K562 (cell line): ENCODE measurements at regions not wholly inside any gene's neighbourhood (a gene's known extent, or its start where the extent isn't known, plus 50 kb on each side); places are given as distances from the start of the nearest gene placed in this dataset.

Experiments used
- ATAC-seq: fragments of 200-7000 bp; cut with Tn5 transposase; 3 replicates; pipeline ENCODE4 v1.9.1; 2020; ENCODE audit warnings: moderate library complexity
- BruUV-seq: library from RNA; stranded (reverse); fragments of 400-500 nt; replicated peaks from 2 replicates; lab custom pipeline; 2021; lab: Mats Ljungman, UMichigan
- CTCF ChIA-PET: fragments of 300-600 bp; formaldehyde crosslinking; extraction: SDS; loops from one replicate; lab custom pipeline; 2021; ENCODE audit warnings: low intra/inter-chr PET ratio; lab: Yijun Ruan, JAX
- POLR2A ChIA-PET: fragments of 300-600, 350-650 bp; sonication (Branson Sonifier 250); formaldehyde crosslinking; extraction: SDS; loops from one replicate; lab custom pipeline; 2021; ENCODE audit warnings: antibody characterized with exemption, inconsistent platforms; lab: Yijun Ruan, JAX
- DNase-seq, 4 experiments: peaks; one replicate each; pipeline versions ENCODE4 v3.0.0 to v3.0.0-alpha.2; 2011 to 2018; ENCODE audit warnings: low spot score in 3 of 4, mixed read lengths in 3 of 4; ENCODE audit errors: extremely low read depth in 1 of 4
- FAIRE-seq: peaks from 2 replicates; lab custom pipeline; 2011; peaks lifted over from hg19 to GRCh38; lab: Jason Lieb, UNC
- H2AFZ ChIP-seq: 2 replicates; pipeline ENCODE4 v1.6.0; 2011; ENCODE audit warnings: low read depth, low read length, control low read depth, inconsistent platforms
- H3K27ac ChIP-seq: fragments of 200-600 bp; 3 replicates; pipeline ENCODE4 v1.8.0; 2011; ENCODE audit warnings: low read depth, mild to moderate bottlenecking, control low read depth, inconsistent platforms, low read length, moderate library complexity, mixed read lengths; ENCODE audit errors: extremely low read depth
- H3K27me3 ChIP-seq, 2 experiments: fragments of 300-600 bp in 1 of 2; 2 replicates in 1 of 2; 3 replicates in 1 of 2; pipeline versions ENCODE4 v1.6.0 to v1.8.0; 2011; ENCODE audit warnings: inconsistent platforms in 2 of 2, low read length in 2 of 2, mild to moderate bottlenecking in 1 of 2, mixed read lengths in 1 of 2, moderate library complexity in 1 of 2; ENCODE audit not compliant: control insufficient read depth in 2 of 2, insufficient read depth in 2 of 2
- H3K36me3 ChIP-seq: fragments of 300-600 bp; 3 replicates; pipeline ENCODE4 v1.8.0; 2011; ENCODE audit warnings: mild to moderate bottlenecking, low read length, inconsistent platforms; ENCODE audit not compliant: control insufficient read depth, insufficient read depth
- H3K4me1 ChIP-seq, 2 experiments: fragments of 200-600 bp in 1 of 2; replicated peaks in 1 of 2; 2 replicates in 1 of 2; 3 replicates in 1 of 2; pipeline versions ENCODE4 v1.5.1 to v1.8.0; 2011; ENCODE audit warnings: inconsistent platforms in 2 of 2, low read length in 2 of 2, mild to moderate bottlenecking in 1 of 2, mixed read lengths in 1 of 2, moderate library complexity in 1 of 2; ENCODE audit not compliant: control insufficient read depth in 2 of 2, insufficient read depth in 2 of 2
- H3K4me2 ChIP-seq: 2 replicates; pipeline ENCODE4 v1.6.1; 2011; ENCODE audit warnings: low read length, control low read depth, inconsistent platforms, mixed read lengths; ENCODE audit not compliant: insufficient read depth
- H3K4me3 ChIP-seq: fragments of 200-600 bp; sonication (generic), shearing (Covaris generic); 2 replicates; pipeline ENCODE4 v1.5.1; 2016; ENCODE audit warnings: control low read depth, inconsistent platforms
- H3K79me2 ChIP-seq: fragments of 200-600 bp; 3 replicates; pipeline ENCODE4 v1.8.0; 2011; ENCODE audit warnings: low read length, inconsistent platforms; ENCODE audit not compliant: control insufficient read depth, insufficient read depth
- H3K9ac ChIP-seq, 2 experiments: 2 replicates each; pipeline versions ENCODE4 v1.6.0 to v1.6.1; 2011; ENCODE audit warnings: low read depth in 2 of 2, low read length in 2 of 2, control low read depth in 1 of 2, inconsistent platforms in 1 of 2, mild to moderate bottlenecking in 1 of 2, mixed read lengths in 1 of 2; ENCODE audit not compliant: insufficient read depth in 1 of 2
- H3K9me1 ChIP-seq: one replicate; pipeline ENCODE4 v1.6.0; 2011; ENCODE audit warnings: inconsistent platforms, mild to moderate bottlenecking, low read length, moderate library complexity; ENCODE audit not compliant: control insufficient read depth, insufficient read depth
- H3K9me3 ChIP-seq: replicated peaks from 2 replicates; pipeline ENCODE4 v1.5.1; 2011; ENCODE audit warnings: low read depth, low read length, inconsistent platforms; ENCODE audit not compliant: control insufficient read depth, insufficient read depth
- H4K20me1 ChIP-seq: replicated peaks from 2 replicates; pipeline ENCODE4 v1.6.1; 2011; ENCODE audit warnings: low read length, inconsistent platforms, mixed read lengths; ENCODE audit not compliant: control insufficient read depth, insufficient read depth
- COPS2 ChIP-seq: fragments of 450-650 bp; conservative IDR thresholded peaks from 2 replicates; pipeline ENCODE4 v1.6.1; 2016; ENCODE audit warnings: mild to moderate bottlenecking, moderate library complexity
- CREBBP ChIP-seq: IDR thresholded peaks from one replicate; pipeline ENCODE4 v1.6.1; 2012; ENCODE audit warnings: low read depth, mild to moderate bottlenecking, control low read depth, inconsistent platforms, low read length
- ELF2 ChIP-seq: fragments of 250-450 bp; sonication (Bioruptor Pico); IDR thresholded peaks from 2 replicates; pipeline ENCODE4 v1.5.0; 2021; ENCODE audit warnings: mild to moderate bottlenecking
- ESRRA ChIP-seq: fragments of 450-650 bp; IDR thresholded peaks from 2 replicates; pipeline ENCODE4 v1.6.1; 2014; ENCODE audit warnings: low read depth, mild to moderate bottlenecking, moderate library complexity, borderline replicate concordance
- FOXP1 ChIP-seq: sonication (generic); formaldehyde crosslinking; IDR thresholded peaks from 2 replicates; pipeline ENCODE4 v1.8.0; 2022; ENCODE audit warnings: mild to moderate bottlenecking, missing genetic modification reagents
- JUNB ChIP-seq: fragments of 450-650 bp; formaldehyde crosslinking; conservative IDR thresholded peaks from 2 replicates; pipeline ENCODE4 v1.4.0; 2020; ENCODE audit warnings: mild to moderate bottlenecking
- RB1 ChIP-seq: fragments of 450-650 bp; IDR thresholded peaks from 2 replicates; pipeline ENCODE4 v1.6.1; 2017; ENCODE audit warnings: low read depth, mild to moderate bottlenecking
- SMC3 ChIP-seq: conservative IDR thresholded peaks from 2 replicates; pipeline ENCODE4 v1.6.1; 2011; ENCODE audit warnings: low read depth, low read length, improper control_type of control experiment; ENCODE audit not compliant: insufficient read depth
- SNIP1 ChIP-seq: fragments of 450-650 bp; IDR thresholded peaks from 2 replicates; pipeline ENCODE4 v1.7.1; 2017; ENCODE audit warnings: low read depth, mild to moderate bottlenecking
- STAG1 ChIP-seq: sonication (generic); formaldehyde crosslinking; IDR thresholded peaks from 2 replicates; pipeline ENCODE4 v1.5.0; 2020; ENCODE audit warnings: missing genetic modification reagents, borderline replicate concordance
- ZNF436 ChIP-seq: fragments of 250-450, 450-650 bp; sonication (Bioruptor Pico); formaldehyde crosslinking; IDR thresholded peaks from 2 replicates; pipeline ENCODE4 v1.7.0; 2020; ENCODE audit warnings: mild to moderate bottlenecking
- WGBS: fragments of 100-300 bp; shearing (Covaris generic); methylation state at CpG from one replicate; pipeline ENCODE4 v1.1.6; 2016; ENCODE audit warnings: low coverage, mixed read lengths; ENCODE audit not compliant: insufficient coverage; ENCODE audit errors: missing lambda C conversion rate; 5-methylcytosine and 5-hydroxymethylcytosine counted together
- in situ Hi-C: fragments of 300-500 bp; cut with MboI; formaldehyde crosslinking; loops from 4 replicates; pipeline ENCODE4 v1.15.0; 2018; ENCODE audit warnings: inconsistent platforms, mixed read lengths
- intact Hi-C: fragments of 100-400 bp; cut with micrococcal nuclease; formaldehyde crosslinking; loops from 2 replicates; pipeline ENCODE4 v1.14.2; 2022
- TF ChIP-seq, protein P1 (sequence below): fragments of 450-650 bp; formaldehyde crosslinking; IDR thresholded peaks from 2 replicates; pipeline ENCODE4 v1.4.0; 2022; ENCODE audit warnings: mild to moderate bottlenecking, moderate library complexity
- TF ChIP-seq, protein P2 (sequence below): fragments of 450-650 bp; IDR thresholded peaks from 2 replicates; pipeline ENCODE4 v1.6.1; 2016; ENCODE audit warnings: mild to moderate bottlenecking

DNA sequence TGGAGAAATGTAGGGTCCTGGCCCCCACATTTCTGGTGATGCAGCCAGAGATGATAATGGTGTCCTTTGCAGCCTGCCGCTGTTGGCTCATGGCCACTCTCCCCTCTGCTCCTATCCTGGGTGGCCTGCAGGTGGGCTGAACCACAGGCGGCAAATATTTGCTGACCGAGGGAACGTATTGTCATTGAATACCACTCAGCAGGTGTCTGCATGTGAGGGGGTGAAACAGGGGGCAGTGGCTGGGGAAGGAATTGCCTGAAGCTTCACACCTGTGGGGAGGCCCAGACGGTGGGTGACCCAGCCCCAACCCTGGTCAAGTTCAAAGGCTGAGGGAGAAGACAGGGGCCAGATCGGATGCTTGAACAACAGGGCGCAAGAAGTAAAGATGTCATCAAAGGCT lies 73.3 kb upstream of the WNT11 start:
- no peak overlapping the region for H3K9ac ChIP-seq
- ChIA-PET CTCF (no interaction called here), POLR2A (interaction anchor here (0.6 kb wide), 1 partner anchor 663 kb away, joined by 3 read pairs; no protein-coding TSS in a partner anchor)
- no peaks in the 10 kb centered on the region for H3K9me3 ChIP-seq
- DNase-seq: no peak
- no peaks in the 10 kb centered on the region for H3K36me3 ChIP-seq
- no TSS peak for BruUV-seq
- H3K4me3 ChIP-seq: no peak overlapping the region
- 4% methylated on average over 7 of the region's 7 CpGs for WGBS
- TF ChIP-seq ZNF436 (CRISPR knock-in tag): no peak
- no peak for TF ChIP-seq STAG1 (CRISPR knock-in tag)
- no peak for TF ChIP-seq SMC3
- TF ChIP-seq COPS2: no peak
- TF ChIP-seq, protein P1, sequence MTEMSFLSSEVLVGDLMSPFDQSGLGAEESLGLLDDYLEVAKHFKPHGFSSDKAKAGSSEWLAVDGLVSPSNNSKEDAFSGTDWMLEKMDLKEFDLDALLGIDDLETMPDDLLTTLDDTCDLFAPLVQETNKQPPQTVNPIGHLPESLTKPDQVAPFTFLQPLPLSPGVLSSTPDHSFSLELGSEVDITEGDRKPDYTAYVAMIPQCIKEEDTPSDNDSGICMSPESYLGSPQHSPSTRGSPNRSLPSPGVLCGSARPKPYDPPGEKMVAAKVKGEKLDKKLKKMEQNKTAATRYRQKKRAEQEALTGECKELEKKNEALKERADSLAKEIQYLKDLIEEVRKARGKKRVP (CRISPR knock-in tag): no peak
- TF ChIP-seq CREBBP: no peak
- no peak for TF ChIP-seq FOXP1 (CRISPR knock-in tag)
- TF ChIP-seq JUNB: no peak
- TF ChIP-seq SNIP1: no peak
- TF ChIP-seq RB1: no peak
- TF ChIP-seq ESRRA: no peak
- TF ChIP-seq, protein P2, sequence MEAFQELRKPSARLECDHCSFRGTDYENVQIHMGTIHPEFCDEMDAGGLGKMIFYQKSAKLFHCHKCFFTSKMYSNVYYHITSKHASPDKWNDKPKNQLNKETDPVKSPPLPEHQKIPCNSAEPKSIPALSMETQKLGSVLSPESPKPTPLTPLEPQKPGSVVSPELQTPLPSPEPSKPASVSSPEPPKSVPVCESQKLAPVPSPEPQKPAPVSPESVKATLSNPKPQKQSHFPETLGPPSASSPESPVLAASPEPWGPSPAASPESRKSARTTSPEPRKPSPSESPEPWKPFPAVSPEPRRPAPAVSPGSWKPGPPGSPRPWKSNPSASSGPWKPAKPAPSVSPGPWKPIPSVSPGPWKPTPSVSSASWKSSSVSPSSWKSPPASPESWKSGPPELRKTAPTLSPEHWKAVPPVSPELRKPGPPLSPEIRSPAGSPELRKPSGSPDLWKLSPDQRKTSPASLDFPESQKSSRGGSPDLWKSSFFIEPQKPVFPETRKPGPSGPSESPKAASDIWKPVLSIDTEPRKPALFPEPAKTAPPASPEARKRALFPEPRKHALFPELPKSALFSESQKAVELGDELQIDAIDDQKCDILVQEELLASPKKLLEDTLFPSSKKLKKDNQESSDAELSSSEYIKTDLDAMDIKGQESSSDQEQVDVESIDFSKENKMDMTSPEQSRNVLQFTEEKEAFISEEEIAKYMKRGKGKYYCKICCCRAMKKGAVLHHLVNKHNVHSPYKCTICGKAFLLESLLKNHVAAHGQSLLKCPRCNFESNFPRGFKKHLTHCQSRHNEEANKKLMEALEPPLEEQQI: no peak
- no peak for TF ChIP-seq ELF2 (CRISPR knock-in tag)
- intact Hi-C loops (no loop called here), in situ Hi-C loops (no loop called here)
- H3K79me2 ChIP-seq: no peaks in the 10 kb centered on the region
- no peak overlapping the region for H3K27ac ChIP-seq
- H4K20me1 ChIP-seq: peaks cover 13% of the 10 kb centered on the region; the same call in 1 of the 2 replicates
- no peak for FAIRE-seq
- no peak overlapping the region for H2AFZ ChIP-seq
- no peak overlapping the region for H3K4me2 ChIP-seq
- peaks cover 0 to 21% of the 10 kb centered on the region in 2 experiments; a peak in 2 of 5 replicates for H3K4me1 ChIP-seq
- ATAC-seq: no peak
- H3K9me1 ChIP-seq: no peaks in the 10 kb centered on the region
- H3K27me3 ChIP-seq: peaks cover 46 to 92% of the 10 kb centered on the region in 2 experiments
